ENCODE measurements at regions not wholly inside any gene's neighbourhood (a gene's known extent, or its start where the extent isn't known, plus 50 kb on each side); places are given as distances from the start of the nearest gene placed in this dataset.

DNA sequence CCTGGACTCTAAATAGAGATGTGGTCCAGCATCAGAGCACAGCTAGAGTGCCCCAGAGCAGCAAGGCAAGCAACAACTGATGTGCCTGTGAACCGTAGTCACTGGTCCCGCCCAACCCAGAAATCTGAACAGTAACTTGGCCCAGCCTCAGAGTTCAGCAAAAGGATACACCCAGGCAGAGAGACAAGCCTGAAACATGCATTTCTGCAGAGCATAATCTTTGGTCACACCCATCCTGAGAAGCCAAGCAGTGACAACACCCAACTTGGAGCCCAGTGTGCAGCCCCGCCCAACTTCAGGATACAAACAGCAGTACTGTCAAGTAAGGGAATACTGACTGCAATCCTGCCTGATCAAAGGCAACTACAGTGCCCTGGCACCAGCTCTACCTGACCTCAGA lies 57.2 kb upstream of the PHF6 start:
- TF ChIP-seq PBX3 (IDR thresholded peaks at IDR 0.05) (no peak), TCF12 (IDR thresholded peaks at IDR 0.05) (no peak), CHD2 (IDR thresholded peaks at IDR 0.05; ENCODE audit: low read length, partially characterized antibody) (no peak), SMC3 (IDR thresholded peaks at IDR 0.05; ENCODE audit: low read depth, low read length) (no peak), POLR2AphosphoS5 (IDR thresholded peaks at IDR 0.05; ENCODE audit: low read depth, low read length) (no peak), FOSL2 (IDR thresholded peaks at IDR 0.05; ENCODE audit: borderline replicate concordance, low read depth) (no peak), RXRA (IDR thresholded peaks at IDR 0.05; ENCODE audit: borderline replicate concordance, low read depth) (no peak)
- Histone ChIP-seq H3K36me3 (replicated peaks in 1 of 2; ENCODE audit: control insufficient read depth in 1 of 2, insufficient read depth in 2 of 2, low read length in 1 of 2) (no peaks in the 10 kb centered on the region), H3F3A (replicated peaks; ENCODE audit: insufficient read depth) (no peaks in the 10 kb centered on the region), H3K4me3 (ENCODE audit: low read depth in 2 of 2, low read length in 1 of 2) (no peak overlapping the region), H3K9me3 (0 out of 2 replicates have a peak, but pooled peaks cover 8% of the 10 kb centered on the region), H3K27me3 (ENCODE audit: insufficient read depth) (no peaks in the 10 kb centered on the region), H3K9me2 (no peaks in the 10 kb centered on the region), H3K9ac (no peak overlapping the region), H3K4me1 (ENCODE audit: control insufficient read depth in 1 of 2, insufficient read depth in 2 of 2, low read depth in 1 of 2, low read length in 1 of 2) (no peaks in the 10 kb centered on the region), H4K20me1 (ENCODE audit: insufficient read depth) (no peaks in the 10 kb centered on the region), H3K27ac (ENCODE audit: low read depth in 2 of 2, low read length in 1 of 2) (no peak overlapping the region), H2AFZ (ENCODE audit: low read depth) (no peak overlapping the region), H3K4me2 (no peak overlapping the region), H3K79me2 (ENCODE audit: insufficient read depth) (no peaks in the 10 kb centered on the region)
- ChIA-PET POLR2A (no interaction called here), CTCF (no interaction called here)
- no peak for DNase-seq
- 7% methylated on average over 2 of the region's 3 CpGs for WGBS (ENCODE audit: low lambda C conversion rate)
